ENCODE measurements at regions not wholly inside any gene's neighbourhood (a gene's known extent, or its start where the extent isn't known, plus 50 kb on each side); places are given as distances from the start of the nearest gene placed in this dataset.

- TF ChIP-seq POLR2A (IDR thresholded peaks at IDR 0.05; ENCODE audit: low read depth, low read length) = no peak
- TF ChIP-seq POLR2AphosphoS5 (IDR thresholded peaks at IDR 0.05; ENCODE audit: low read depth, low read length) = no peak
- TF ChIP-seq SPI1 (IDR thresholded peaks at IDR 0.05; ENCODE audit: low read depth, low read length) = no peak
- no peak for TF ChIP-seq TAF1 (IDR thresholded peaks at IDR 0.05; ENCODE audit: low read depth, low read length)
- no peak for TF ChIP-seq PAX5 (IDR thresholded peaks at IDR 0.05; ENCODE audit: insufficient read depth, low read length, severe bottlenecking)
- TF ChIP-seq POU2F2 (IDR thresholded peaks at IDR 0.05; ENCODE audit: low read depth, low read length) = no peak
Observed at GRCh38 chr14:38774162-38774561, 328.9 kb downstream of the SEC23A start.

Measured in GM12891 (cell line).